ENCODE measurements at regions not wholly inside any gene's neighbourhood (a gene's known extent, or its start where the extent isn't known, plus 50 kb on each side); places are given as distances from the start of the nearest gene placed in this dataset.
"Not testable (repeated sequence)": the region's sequence is repeated elsewhere in the genome, so short reads cannot be mapped to it uniquely, and the experiment has no call there.

- FAIRE-seq (no peak), DNase-seq (ENCODE audit: insufficient read length, low spot score) (no peak)
Observed at GRCh38 chr3:106822204-106822603, 555.0 kb upstream of the CCDC54 start.

- FAIRE-seq: no peak
- DNase-seq (ENCODE audit: insufficient read length, low spot score): no peak
Observed at GRCh38 chr3:106823701-106824100, 553.5 kb upstream of the CCDC54 start.

GRCh38 chr3:106824856-106825255, 552.4 kb upstream of the CCDC54 start:
- DNase-seq (ENCODE audit: insufficient read length, low spot score) (peak; percentile 11), FAIRE-seq (peak; percentile 44)

GRCh38 chr3:106825962-106826605, 551.2 kb upstream of the CCDC54 start:
- FAIRE-seq (no peak), DNase-seq (ENCODE audit: insufficient read length, low spot score) (no peak)

GRCh38 chr3:106826791-106827311, 550.4 kb upstream of the CCDC54 start:
- FAIRE-seq: no peak
- DNase-seq (ENCODE audit: insufficient read length, low spot score): no peak

GRCh38 chr3:106827515-106828213, 549.6 kb upstream of the CCDC54 start:
- no peak for FAIRE-seq
- DNase-seq (ENCODE audit: insufficient read length, low spot score): no peak

GRCh38 chr3:106829206-106829605, 548.0 kb upstream of the CCDC54 start:
- DNase-seq (ENCODE audit: insufficient read length, low spot score) (no peak), FAIRE-seq (no peak)

GRCh38 chr3:106830334-106830733, 546.9 kb upstream of the CCDC54 start:
- DNase-seq (ENCODE audit: insufficient read length, low spot score) (no peak), FAIRE-seq (no peak)

- DNase-seq (ENCODE audit: insufficient read length, low spot score): no peak
- peak; percentile 62 for FAIRE-seq
Observed at GRCh38 chr3:106836906-106837305, 540.3 kb upstream of the CCDC54 start.

- DNase-seq (ENCODE audit: insufficient read length, low spot score): no peak
- no peak for FAIRE-seq
Observed at GRCh38 chr3:106837616-106838015, 539.6 kb upstream of the CCDC54 start.

GRCh38 chr3:106839576-106840280, 537.5 kb upstream of the CCDC54 start:
- no peak for DNase-seq (ENCODE audit: insufficient read length, low spot score)
- no peak for FAIRE-seq

- no peak for DNase-seq (ENCODE audit: insufficient read length, low spot score)
- FAIRE-seq: no peak
Observed at GRCh38 chr3:106840319-106840718, 536.9 kb upstream of the CCDC54 start.

- FAIRE-seq: no peak
Observed at GRCh38 chr3:106842151-106842550, 535.1 kb upstream of the CCDC54 start.

GRCh38 chr3:106844638-106845037, 532.6 kb upstream of the CCDC54 start:
- DNase-seq (ENCODE audit: insufficient read length, low spot score) (no peak), FAIRE-seq (no peak)

More at GRCh38 chr3:106842151-106842550, 535.1 kb upstream of the CCDC54 start:
- DNase-seq (ENCODE audit: insufficient read length, low spot score): no peak

GRCh38 chr3:106848099-106848498, 529.1 kb upstream of the CCDC54 start:
- DNase-seq (ENCODE audit: insufficient read length, low spot score): no peak
- FAIRE-seq: no peak

- FAIRE-seq (no peak), DNase-seq (ENCODE audit: insufficient read length, low spot score) (no peak)
Observed at GRCh38 chr3:106850437-106850836, 526.8 kb upstream of the CCDC54 start.

- DNase-seq (ENCODE audit: insufficient read length, low spot score); FAIRE-seq: not testable (repeated sequence)
Observed at GRCh38 chr3:106858321-106858720, 518.9 kb upstream of the CCDC54 start.

GRCh38 chr3:106860182-106860581, 517.1 kb upstream of the CCDC54 start:
- DNase-seq (ENCODE audit: insufficient read length, low spot score): no peak
- FAIRE-seq: peak; percentile 48

- DNase-seq (ENCODE audit: insufficient read length, low spot score): peak; percentile 26
- FAIRE-seq: no peak
Observed at GRCh38 chr3:106862067-106862466, 515.2 kb upstream of the CCDC54 start.

GRCh38 chr3:106877627-106878026, 499.6 kb upstream of the CCDC54 start:
- no peak for FAIRE-seq
- no peak for DNase-seq (ENCODE audit: insufficient read length, low spot score)

GRCh38 chr3:106880206-106880605, 497.0 kb upstream of the CCDC54 start:
- FAIRE-seq (no peak), DNase-seq (ENCODE audit: insufficient read length, low spot score) (no peak)
